ENCODE measurements at regions not wholly inside any gene's neighbourhood (a gene's known extent, or its start where the extent isn't known, plus 50 kb on each side); places are given as distances from the start of the nearest gene placed in this dataset.

DNA sequence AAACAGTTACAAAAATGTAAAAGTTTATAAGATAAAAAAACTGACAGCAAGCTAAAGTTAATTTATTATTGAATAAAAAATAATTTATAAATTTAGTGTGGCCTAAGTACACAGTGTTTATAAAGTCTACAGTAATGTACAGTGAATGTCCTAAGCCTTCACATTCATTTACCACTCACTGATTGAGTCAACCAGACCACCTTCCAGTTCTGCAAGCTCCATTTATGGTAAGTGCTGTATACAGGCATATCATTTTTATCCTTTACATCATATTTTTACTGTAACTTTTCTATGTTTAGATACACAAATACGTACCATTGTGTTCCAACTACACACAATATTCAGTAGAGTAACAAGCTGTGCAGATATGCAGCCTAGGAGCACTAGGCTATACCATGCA is 184.2 kb upstream of the LRATD1 start (continued):
- TF ChIP-seq KLF15 (CRISPR knock-in tag; IDR thresholded peaks at IDR 0.05; ENCODE audit: borderline replicate concordance) (no peak), MTF2 (CRISPR knock-in tag; IDR thresholded peaks at IDR 0.05; ENCODE audit: borderline replicate concordance) (no peak), FIP1L1 (IDR thresholded peaks at IDR 0.05; ENCODE audit: borderline replicate concordance, insufficient read depth, low read depth, low read length) (no peak), TBP (CRISPR knock-in tag; IDR thresholded peaks at IDR 0.05) (no peak), PHF21A (CRISPR knock-in tag; IDR thresholded peaks at IDR 0.05) (no peak), ZNF253 (CRISPR knock-in tag; IDR thresholded peaks at IDR 0.05; ENCODE audit: borderline replicate concordance) (no peak), FOXK1 (CRISPR knock-in tag; IDR thresholded peaks at IDR 0.05; ENCODE audit: borderline replicate concordance, low read depth) (no peak), TOE1 (CRISPR knock-in tag; IDR thresholded peaks at IDR 0.05) (no peak), SALL1 (CRISPR knock-in tag; IDR thresholded peaks at IDR 0.05) (no peak)
- TF ChIP-seq, protein P1, sequence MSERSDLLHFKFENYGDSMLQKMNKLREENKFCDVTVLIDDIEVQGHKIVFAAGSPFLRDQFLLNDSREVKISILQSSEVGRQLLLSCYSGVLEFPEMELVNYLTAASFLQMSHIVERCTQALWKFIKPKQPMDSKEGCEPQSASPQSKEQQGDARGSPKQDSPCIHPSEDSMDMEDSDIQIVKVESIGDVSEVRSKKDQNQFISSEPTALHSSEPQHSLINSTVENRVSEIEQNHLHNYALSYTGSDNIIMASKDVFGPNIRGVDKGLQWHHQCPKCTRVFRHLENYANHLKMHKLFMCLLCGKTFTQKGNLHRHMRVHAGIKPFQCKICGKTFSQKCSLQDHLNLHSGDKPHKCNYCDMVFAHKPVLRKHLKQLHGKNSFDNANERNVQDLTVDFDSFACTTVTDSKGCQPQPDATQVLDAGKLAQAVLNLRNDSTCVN (CRISPR knock-in tag; IDR thresholded peaks at IDR 0.05; ENCODE audit: borderline replicate concordance): no peak
- TF ChIP-seq, protein P2, sequence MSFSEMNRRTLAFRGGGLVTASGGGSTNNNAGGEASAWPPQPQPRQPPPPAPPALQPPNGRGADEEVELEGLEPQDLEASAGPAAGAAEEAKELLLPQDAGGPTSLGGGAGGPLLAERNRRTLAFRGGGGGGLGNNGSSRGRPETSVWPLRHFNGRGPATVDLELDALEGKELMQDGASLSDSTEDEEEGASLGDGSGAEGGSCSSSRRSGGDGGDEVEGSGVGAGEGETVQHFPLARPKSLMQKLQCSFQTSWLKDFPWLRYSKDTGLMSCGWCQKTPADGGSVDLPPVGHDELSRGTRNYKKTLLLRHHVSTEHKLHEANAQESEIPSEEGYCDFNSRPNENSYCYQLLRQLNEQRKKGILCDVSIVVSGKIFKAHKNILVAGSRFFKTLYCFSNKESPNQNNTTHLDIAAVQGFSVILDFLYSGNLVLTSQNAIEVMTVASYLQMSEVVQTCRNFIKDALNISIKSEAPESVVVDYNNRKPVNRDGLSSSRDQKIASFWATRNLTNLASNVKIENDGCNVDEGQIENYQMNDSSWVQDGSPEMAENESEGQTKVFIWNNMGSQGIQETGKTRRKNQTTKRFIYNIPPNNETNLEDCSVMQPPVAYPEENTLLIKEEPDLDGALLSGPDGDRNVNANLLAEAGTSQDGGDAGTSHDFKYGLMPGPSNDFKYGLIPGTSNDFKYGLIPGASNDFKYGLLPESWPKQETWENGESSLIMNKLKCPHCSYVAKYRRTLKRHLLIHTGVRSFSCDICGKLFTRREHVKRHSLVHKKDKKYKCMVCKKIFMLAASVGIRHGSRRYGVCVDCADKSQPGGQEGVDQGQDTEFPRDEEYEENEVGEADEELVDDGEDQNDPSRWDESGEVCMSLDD (CRISPR knock-in tag; IDR thresholded peaks at IDR 0.05; ENCODE audit: borderline replicate concordance): no peak
- TF ChIP-seq, protein P3, sequence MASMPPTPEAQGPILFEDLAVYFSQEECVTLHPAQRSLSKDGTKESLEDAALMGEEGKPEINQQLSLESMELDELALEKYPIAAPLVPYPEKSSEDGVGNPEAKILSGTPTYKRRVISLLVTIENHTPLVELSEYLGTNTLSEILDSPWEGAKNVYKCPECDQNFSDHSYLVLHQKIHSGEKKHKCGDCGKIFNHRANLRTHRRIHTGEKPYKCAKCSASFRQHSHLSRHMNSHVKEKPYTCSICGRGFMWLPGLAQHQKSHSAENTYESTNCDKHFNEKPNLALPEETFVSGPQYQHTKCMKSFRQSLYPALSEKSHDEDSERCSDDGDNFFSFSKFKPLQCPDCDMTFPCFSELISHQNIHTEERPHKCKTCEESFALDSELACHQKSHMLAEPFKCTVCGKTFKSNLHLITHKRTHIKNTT (CRISPR knock-in tag; IDR thresholded peaks at IDR 0.05): no peak
- TF ChIP-seq, protein P4, sequence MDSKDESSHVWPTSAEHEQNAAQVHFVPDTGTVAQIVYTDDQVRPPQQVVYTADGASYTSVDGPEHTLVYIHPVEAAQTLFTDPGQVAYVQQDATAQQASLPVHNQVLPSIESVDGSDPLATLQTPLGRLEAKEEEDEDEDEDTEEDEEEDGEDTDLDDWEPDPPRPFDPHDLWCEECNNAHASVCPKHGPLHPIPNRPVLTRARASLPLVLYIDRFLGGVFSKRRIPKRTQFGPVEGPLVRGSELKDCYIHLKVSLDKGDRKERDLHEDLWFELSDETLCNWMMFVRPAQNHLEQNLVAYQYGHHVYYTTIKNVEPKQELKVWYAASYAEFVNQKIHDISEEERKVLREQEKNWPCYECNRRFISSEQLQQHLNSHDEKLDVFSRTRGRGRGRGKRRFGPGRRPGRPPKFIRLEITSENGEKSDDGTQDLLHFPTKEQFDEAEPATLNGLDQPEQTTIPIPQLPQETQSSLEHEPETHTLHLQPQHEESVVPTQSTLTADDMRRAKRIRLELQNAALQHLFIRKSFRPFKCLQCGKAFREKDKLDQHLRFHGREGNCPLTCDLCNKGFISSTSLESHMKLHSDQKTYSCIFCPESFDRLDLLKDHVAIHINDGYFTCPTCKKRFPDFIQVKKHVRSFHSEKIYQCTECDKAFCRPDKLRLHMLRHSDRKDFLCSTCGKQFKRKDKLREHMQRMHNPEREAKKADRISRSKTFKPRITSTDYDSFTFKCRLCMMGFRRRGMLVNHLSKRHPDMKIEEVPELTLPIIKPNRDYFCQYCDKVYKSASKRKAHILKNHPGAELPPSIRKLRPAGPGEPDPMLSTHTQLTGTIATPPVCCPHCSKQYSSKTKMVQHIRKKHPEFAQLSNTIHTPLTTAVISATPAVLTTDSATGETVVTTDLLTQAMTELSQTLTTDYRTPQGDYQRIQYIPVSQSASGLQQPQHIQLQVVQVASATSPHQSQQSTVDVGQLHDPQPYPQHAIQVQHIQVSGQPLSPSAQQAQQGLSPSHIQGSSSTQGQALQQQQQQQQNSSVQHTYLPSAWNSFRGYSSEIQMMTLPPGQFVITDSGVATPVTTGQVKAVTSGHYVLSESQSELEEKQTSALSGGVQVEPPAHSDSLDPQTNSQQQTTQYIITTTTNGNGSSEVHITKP (CRISPR knock-in tag; IDR thresholded peaks at IDR 0.05; ENCODE audit: low read depth): no peak

Measured in HepG2 (cell line).